ENCODE measurements at regions not wholly inside any gene's neighbourhood (a gene's known extent, or its start where the extent isn't known, plus 50 kb on each side); places are given as distances from the start of the nearest gene placed in this dataset.

DNA sequence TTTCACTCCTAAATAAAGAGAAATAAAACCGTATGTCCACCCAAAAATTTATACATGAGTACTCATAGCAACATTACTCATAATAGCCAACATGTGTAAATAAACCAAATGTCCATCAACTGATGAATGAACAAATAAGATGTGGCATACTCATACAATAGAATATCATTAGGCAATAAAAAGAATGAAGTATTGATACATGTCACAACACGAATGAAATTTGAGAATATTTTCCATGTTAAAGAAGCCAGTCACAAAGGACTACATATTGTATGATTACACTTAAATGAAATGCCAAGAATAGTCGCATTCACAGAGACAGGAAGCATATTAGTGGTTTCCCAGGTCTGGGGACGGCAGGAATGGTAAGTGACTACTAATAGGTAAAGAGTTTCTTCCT is 869.2 kb downstream of the IGSF11 start:
- TF ChIP-seq, protein P1, sequence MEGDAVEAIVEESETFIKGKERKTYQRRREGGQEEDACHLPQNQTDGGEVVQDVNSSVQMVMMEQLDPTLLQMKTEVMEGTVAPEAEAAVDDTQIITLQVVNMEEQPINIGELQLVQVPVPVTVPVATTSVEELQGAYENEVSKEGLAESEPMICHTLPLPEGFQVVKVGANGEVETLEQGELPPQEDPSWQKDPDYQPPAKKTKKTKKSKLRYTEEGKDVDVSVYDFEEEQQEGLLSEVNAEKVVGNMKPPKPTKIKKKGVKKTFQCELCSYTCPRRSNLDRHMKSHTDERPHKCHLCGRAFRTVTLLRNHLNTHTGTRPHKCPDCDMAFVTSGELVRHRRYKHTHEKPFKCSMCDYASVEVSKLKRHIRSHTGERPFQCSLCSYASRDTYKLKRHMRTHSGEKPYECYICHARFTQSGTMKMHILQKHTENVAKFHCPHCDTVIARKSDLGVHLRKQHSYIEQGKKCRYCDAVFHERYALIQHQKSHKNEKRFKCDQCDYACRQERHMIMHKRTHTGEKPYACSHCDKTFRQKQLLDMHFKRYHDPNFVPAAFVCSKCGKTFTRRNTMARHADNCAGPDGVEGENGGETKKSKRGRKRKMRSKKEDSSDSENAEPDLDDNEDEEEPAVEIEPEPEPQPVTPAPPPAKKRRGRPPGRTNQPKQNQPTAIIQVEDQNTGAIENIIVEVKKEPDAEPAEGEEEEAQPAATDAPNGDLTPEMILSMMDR (IDR thresholded peaks at IDR 0.05): no peak
- no peak for TF ChIP-seq POLR2AphosphoS5 (IDR thresholded peaks at IDR 0.05; ENCODE audit: insufficient read depth in 1 of 2, low read depth in 1 of 2)
